ENCODE measurements at regions not wholly inside any gene's neighbourhood (a gene's known extent, or its start where the extent isn't known, plus 50 kb on each side); places are given as distances from the start of the nearest gene placed in this dataset.
"Not testable (repeated sequence)": the region's sequence is repeated elsewhere in the genome, so short reads cannot be mapped to it uniquely, and the experiment has no call there.

GRCh38 chr1:218887141-218887925 is 286.3 kb upstream of the LYPLAL1 start:
- no peak for DNase-seq

- DNase-seq: no peak
Observed at GRCh38 chr1:218890451-218890850, 283.2 kb upstream of the LYPLAL1 start.

- no peak for DNase-seq
Observed at GRCh38 chr1:218891577-218891976, 282.1 kb upstream of the LYPLAL1 start.

GRCh38 chr1:218895064-218895587 is 278.6 kb upstream of the LYPLAL1 start:
- no peak for DNase-seq

GRCh38 chr1:218896202-218896601 is 277.5 kb upstream of the LYPLAL1 start:
- DNase-seq: no peak

- DNase-seq: no peak
Observed at GRCh38 chr1:218898921-218899320, 274.8 kb upstream of the LYPLAL1 start.

- DNase-seq: no peak
Observed at GRCh38 chr1:218900615-218901014, 273.1 kb upstream of the LYPLAL1 start.

GRCh38 chr1:218904416-218904815 is 269.3 kb upstream of the LYPLAL1 start:
- no peak for DNase-seq

GRCh38 chr1:218916720-218917119 is 257.0 kb upstream of the LYPLAL1 start:
- DNase-seq: no peak

- DNase-seq: no peak
Observed at GRCh38 chr1:218917656-218918055, 256.0 kb upstream of the LYPLAL1 start.

- DNase-seq: no peak
Observed at GRCh38 chr1:218925777-218926176, 247.9 kb upstream of the LYPLAL1 start.

GRCh38 chr1:218926631-218927030 is 247.0 kb upstream of the LYPLAL1 start:
- DNase-seq: no peak

GRCh38 chr1:218930000-218930399 is 243.7 kb upstream of the LYPLAL1 start:
- DNase-seq: no peak

- DNase-seq: no peak
Observed at GRCh38 chr1:218930472-218931241, 243.0 kb upstream of the LYPLAL1 start.

GRCh38 chr1:218931324-218931723 is 242.4 kb upstream of the LYPLAL1 start:
- DNase-seq: no peak

GRCh38 chr1:218933513-218933912 is 240.2 kb upstream of the LYPLAL1 start:
- DNase-seq: no peak

GRCh38 chr1:218935408-218935807 is 238.3 kb upstream of the LYPLAL1 start:
- DNase-seq: not testable (repeated sequence)

- DNase-seq: no peak
Observed at GRCh38 chr1:218938259-218938658, 235.4 kb upstream of the LYPLAL1 start.

- DNase-seq: no peak
Observed at GRCh38 chr1:218939095-218939494, 234.6 kb upstream of the LYPLAL1 start.

GRCh38 chr1:218942431-218942830 is 231.2 kb upstream of the LYPLAL1 start:
- DNase-seq: no peak

GRCh38 chr1:218943371-218943770 is 230.3 kb upstream of the LYPLAL1 start:
- no peak for DNase-seq

GRCh38 chr1:218945050-218945449 is 228.6 kb upstream of the LYPLAL1 start:
- DNase-seq: no peak

- DNase-seq: no peak
Observed at GRCh38 chr1:218946147-218946546, 227.5 kb upstream of the LYPLAL1 start.

- DNase-seq: no peak
Observed at GRCh38 chr1:218948446-218948845, 225.2 kb upstream of the LYPLAL1 start.

Data from stimulated activated CD4-positive, alpha-beta T cell treated with anti-CD3 and anti-CD28 coated beads, Interleukin-4, amount 100 ng/mL, for 1 hour (primary cell).